Right lobe of liver (tissue), 4 donors: ENCODE measurements at regions not wholly inside any gene's neighbourhood (a gene's known extent, or its start where the extent isn't known, plus 50 kb on each side); places are given as distances from the start of the nearest gene placed in this dataset.

Experiments used
- POLR2A ChIP-seq: fragments of 450-650 bp; IDR thresholded peaks from one replicate; pipeline ENCODE4 v1.6.1; 2017; ENCODE audit warnings: antibody characterized with exemption, mild to moderate bottlenecking
- TF ChIP-seq, protein P1 (sequence below), 4 donors: fragments of 200-600 bp in 3 of 4; fragments of 450-650 bp in 1 of 4; IDR thresholded peaks; one replicate each; pipeline versions ENCODE4 v1.5.1 to v1.8.0; 2016 to 2022; ENCODE audit warnings: antibody characterized with exemption in 4 of 4, mild to moderate bottlenecking in 2 of 4
- donor health status: DM: no; HTN: no; CAD: no.
- donor health status: DM: no; HTN: no; CAD: no.
- donor health status: DM: no; HTN: yes; CAD: no.

- TF ChIP-seq, protein P1, sequence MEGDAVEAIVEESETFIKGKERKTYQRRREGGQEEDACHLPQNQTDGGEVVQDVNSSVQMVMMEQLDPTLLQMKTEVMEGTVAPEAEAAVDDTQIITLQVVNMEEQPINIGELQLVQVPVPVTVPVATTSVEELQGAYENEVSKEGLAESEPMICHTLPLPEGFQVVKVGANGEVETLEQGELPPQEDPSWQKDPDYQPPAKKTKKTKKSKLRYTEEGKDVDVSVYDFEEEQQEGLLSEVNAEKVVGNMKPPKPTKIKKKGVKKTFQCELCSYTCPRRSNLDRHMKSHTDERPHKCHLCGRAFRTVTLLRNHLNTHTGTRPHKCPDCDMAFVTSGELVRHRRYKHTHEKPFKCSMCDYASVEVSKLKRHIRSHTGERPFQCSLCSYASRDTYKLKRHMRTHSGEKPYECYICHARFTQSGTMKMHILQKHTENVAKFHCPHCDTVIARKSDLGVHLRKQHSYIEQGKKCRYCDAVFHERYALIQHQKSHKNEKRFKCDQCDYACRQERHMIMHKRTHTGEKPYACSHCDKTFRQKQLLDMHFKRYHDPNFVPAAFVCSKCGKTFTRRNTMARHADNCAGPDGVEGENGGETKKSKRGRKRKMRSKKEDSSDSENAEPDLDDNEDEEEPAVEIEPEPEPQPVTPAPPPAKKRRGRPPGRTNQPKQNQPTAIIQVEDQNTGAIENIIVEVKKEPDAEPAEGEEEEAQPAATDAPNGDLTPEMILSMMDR (IDR thresholded peaks at IDR 0.05) = no peak
- TF ChIP-seq POLR2A = no peak
Measured at GRCh38 chr1:221302357-221302756, 423.1 kb downstream of the HLX start.
